GM12875 (cell line): ENCODE measurements at regions not wholly inside any gene's neighbourhood (a gene's known extent, or its start where the extent isn't known, plus 50 kb on each side); places are given as distances from the start of the nearest gene placed in this dataset.

Experiments used
- H3K4me3 ChIP-seq: one replicate; pipeline ENCODE4 v1.5.1; 2011; ENCODE audit warnings: low read depth, low read length, control low read depth
- CTCF ChIP-seq: IDR thresholded peaks from 2 replicates; pipeline ENCODE4 v1.5.1; 2011; ENCODE audit warnings: low read depth, mild to moderate bottlenecking, control low read depth, inconsistent platforms, low read length, moderate library complexity, borderline replicate concordance; ENCODE audit not compliant: insufficient read depth

- TF ChIP-seq CTCF = no peak
- no peak overlapping the region for H3K4me3 ChIP-seq
These were observed 195.0 kb downstream of the IRX2 start for GRCh38 chr5:2556375-2556966.

- TF ChIP-seq CTCF = no peak
- no peak overlapping the region for H3K4me3 ChIP-seq
These were observed 197.9 kb downstream of the IRX2 start for GRCh38 chr5:2553611-2554010.

- no peak for TF ChIP-seq CTCF
- H3K4me3 ChIP-seq = no peak overlapping the region
These were observed 201.0 kb downstream of the IRX2 start for GRCh38 chr5:2550509-2550908.

- no peak for TF ChIP-seq CTCF
These were observed 201.6 kb downstream of the IRX2 start for GRCh38 chr5:2549900-2550299.

GRCh38 chr5:2549354-2549753 lies 202.1 kb downstream of the IRX2 start:
- no peak overlapping the region for H3K4me3 ChIP-seq
- no peak for TF ChIP-seq CTCF

More at GRCh38 chr5:2549900-2550299, 201.6 kb downstream of the IRX2 start:
- no peak overlapping the region for H3K4me3 ChIP-seq

- no peak for TF ChIP-seq CTCF
These were observed 204.5 kb downstream of the IRX2 start for GRCh38 chr5:2546938-2547337.

GRCh38 chr5:2544003-2544402 lies 207.5 kb downstream of the IRX2 start:
- no peak overlapping the region for H3K4me3 ChIP-seq
- TF ChIP-seq CTCF = no peak

More at GRCh38 chr5:2546938-2547337, 204.5 kb downstream of the IRX2 start:
- H3K4me3 ChIP-seq = no peak overlapping the region
